Endothelial cell of umbilical vein (primary cell): ENCODE measurements at regions not wholly inside any gene's neighbourhood (a gene's known extent, or its start where the extent isn't known, plus 50 kb on each side); places are given as distances from the start of the nearest gene placed in this dataset.

Experiments used
- BruUV-seq: library from RNA; stranded (reverse); fragments of 400-500 nt; replicated peaks from 2 replicates; lab custom pipeline; 2021; lab: Mats Ljungman, UMichigan
- CTCF ChIA-PET: fragments of 300-600, 350-600 bp; sonication (Branson Sonifier 250); formaldehyde crosslinking; loops from one replicate; lab custom pipeline; 2021; ENCODE audit warnings: antibody characterized with exemption, inconsistent platforms; lab: Charles Lee
- POLR2A ChIA-PET: fragments of 300-600, 350-600 bp; sonication (Branson Sonifier 250); formaldehyde crosslinking; loops from one replicate; lab custom pipeline; 2021; ENCODE audit warnings: antibody characterized with exemption, inconsistent platforms; lab: Charles Lee
- DNase-seq: peaks from one replicate; pipeline ENCODE4 v3.0.0-alpha.2; 2011; ENCODE audit warnings: low read depth, low spot score
- FAIRE-seq: peaks from 2 replicates; lab custom pipeline; 2011; peaks lifted over from hg19 to GRCh38; lab: Jason Lieb, UNC
- H2AFZ ChIP-seq: 2 replicates; pipeline ENCODE4 v1.6.0; 2012; ENCODE audit warnings: low read depth, low read length, control low read depth, inconsistent platforms
- H3K27ac ChIP-seq: 2 replicates; pipeline ENCODE4 v1.5.1; 2011; ENCODE audit warnings: low read depth, mild to moderate bottlenecking, control low read depth, low read length, moderate library complexity; ENCODE audit not compliant: insufficient read depth
- H3K27me3 ChIP-seq, 2 experiments: 2 replicates each; pipeline versions ENCODE4 v1.6.0 to v1.6.1; 2011; ENCODE audit warnings: low read length in 2 of 2, mixed read lengths in 1 of 2; ENCODE audit not compliant: control insufficient read depth in 2 of 2, insufficient read depth in 2 of 2
- H3K36me3 ChIP-seq, 2 experiments: 2 replicates in 1 of 2; 3 replicates in 1 of 2; pipeline ENCODE4 v1.5.1; 2011; ENCODE audit warnings: low read length in 2 of 2, mild to moderate bottlenecking in 1 of 2, moderate library complexity in 1 of 2; ENCODE audit not compliant: control insufficient read depth in 2 of 2, insufficient read depth in 2 of 2; ENCODE audit errors: extremely low read depth in 1 of 2
- H3K4me1 ChIP-seq: 3 replicates; pipeline ENCODE4 v1.5.1; 2011; ENCODE audit warnings: mild to moderate bottlenecking, low read length; ENCODE audit not compliant: control insufficient read depth, insufficient read depth; ENCODE audit errors: extremely low read depth
- H3K4me2 ChIP-seq: 2 replicates; pipeline ENCODE4 v1.6.1; 2011; ENCODE audit warnings: low read length, control low read depth, mixed read lengths; ENCODE audit not compliant: insufficient read depth
- H3K4me3 ChIP-seq, 3 experiments: fragments of 200-600 bp in 1 of 3; sonication (generic), shearing (Covaris generic) in 1 of 3; replicated peaks in 1 of 3; 2 replicates each; pipeline ENCODE4 v1.5.1; 2011 to 2016; ENCODE audit warnings: control low read depth in 3 of 3, low read length in 3 of 3, mild to moderate bottlenecking in 2 of 3, inconsistent platforms in 1 of 3, low read depth in 1 of 3, moderate library complexity in 1 of 3; ENCODE audit not compliant: insufficient read depth in 1 of 3
- H3K79me2 ChIP-seq: 2 replicates; pipeline ENCODE4 v1.6.0; 2012; ENCODE audit warnings: low read length, inconsistent platforms; ENCODE audit not compliant: control insufficient read depth, insufficient read depth
- H3K9ac ChIP-seq: replicated peaks from 2 replicates; pipeline ENCODE3; 2011; ENCODE audit warnings: low read length, control low read depth; ENCODE audit not compliant: insufficient read depth; ENCODE audit errors: extremely low read depth
- H3K9me1 ChIP-seq: replicated peaks from 3 replicates; pipeline ENCODE4 v1.6.0; 2011; ENCODE audit warnings: mild to moderate bottlenecking, low read length; ENCODE audit not compliant: control insufficient read depth, insufficient read depth; ENCODE audit errors: extremely low read depth
- H3K9me3 ChIP-seq: replicated peaks from 2 replicates; pipeline ENCODE4 v1.5.1; 2012; ENCODE audit warnings: low read length, inconsistent platforms; ENCODE audit not compliant: control insufficient read depth, insufficient read depth
- H4K20me1 ChIP-seq: replicated peaks from 2 replicates; pipeline ENCODE3; 2011; ENCODE audit warnings: mild to moderate bottlenecking, low read length; ENCODE audit not compliant: control insufficient read depth, insufficient read depth; ENCODE audit errors: extremely low read depth
- CTCF ChIP-seq, 2 donors: IDR thresholded peaks; 1 replicate in 1 of 2; 2 replicates in 1 of 2; pipeline ENCODE4 v1.5.1; 2011; ENCODE audit warnings: low read length in 2 of 2, mild to moderate bottlenecking in 2 of 2, moderate library complexity in 2 of 2, control low read depth in 1 of 2, inconsistent platforms in 1 of 2, low read depth in 1 of 2; ENCODE audit not compliant: insufficient read depth in 1 of 2; ENCODE audit errors: extremely low read depth in 1 of 2
- EZH2 ChIP-seq: IDR thresholded peaks from 2 replicates; pipeline ENCODE4 v1.6.1; 2012; ENCODE audit warnings: borderline replicate concordance, low read depth, mild to moderate bottlenecking, moderate library complexity, low read length, inconsistent platforms; ENCODE audit not compliant: severe bottlenecking
- FOS ChIP-seq: IDR thresholded peaks from 2 replicates; pipeline ENCODE4 v1.6.1; 2011; ENCODE audit warnings: mild to moderate bottlenecking, low read length, moderate library complexity, borderline replicate concordance; ENCODE audit not compliant: insufficient read depth
- GATA2 ChIP-seq: IDR thresholded peaks from 2 replicates; pipeline ENCODE4 v1.7.0; 2011; ENCODE audit warnings: low read depth, mild to moderate bottlenecking, moderate library complexity, mixed read lengths, low read length; ENCODE audit not compliant: insufficient read length, insufficient read depth
- JUN ChIP-seq: IDR thresholded peaks from 2 replicates; pipeline ENCODE4 v1.6.1; 2011; ENCODE audit warnings: borderline replicate concordance, low read depth; ENCODE audit not compliant: insufficient read length, insufficient read depth
- MAX ChIP-seq: IDR thresholded peaks from 2 replicates; pipeline ENCODE4 v1.6.1; 2011; ENCODE audit not compliant: insufficient read depth, insufficient read length
- MYC ChIP-seq: IDR thresholded peaks from one replicate; pipeline ENCODE4 v1.6.1; 2011; ENCODE audit warnings: mild to moderate bottlenecking, low read depth, low read length
- POLR2A ChIP-seq: IDR thresholded peaks from 2 replicates; pipeline ENCODE4 v1.6.1; 2012; ENCODE audit warnings: low read depth, mild to moderate bottlenecking, control low read depth, low read length
- POLR2AphosphoS5 ChIP-seq: IDR thresholded peaks from 2 replicates; pipeline ENCODE4 v1.6.1; 2012; ENCODE audit warnings: low read depth, mild to moderate bottlenecking, control low read depth, low read length, moderate library complexity; ENCODE audit not compliant: insufficient read depth
- dilution Hi-C: fragments of 300-500 bp; cut with MboI; formaldehyde crosslinking; loops from one replicate; pipeline ENCODE4 v1.15.0; 2019; ENCODE audit warnings: low sequenced_read_pairs; ENCODE audit not compliant: extremely low pct_ligation_motif_present
- intact Hi-C: fragments of 100-400 bp; cut with micrococcal nuclease; formaldehyde crosslinking; loops from one replicate; pipeline ENCODE4 v1.10.0; 2022

GRCh38 chr6:141790921-141791320 lies 341.8 kb upstream of the GJE1 start:
- dilution Hi-C loops (no loop called here), intact Hi-C loops (no loop called here)
- FAIRE-seq (no peak), DNase-seq (no peak)
- no peak for TF ChIP-seq MYC
- no peak for TF ChIP-seq MAX
- no peak for TF ChIP-seq FOS
- TF ChIP-seq POLR2A, result no peak
- TF ChIP-seq CTCF (IDR thresholded peaks at IDR 0.05; ENCODE audit: extremely low read depth in 1 of 2, insufficient read depth in 1 of 2, low read depth in 1 of 2, low read length in 2 of 2), result no peak
- TF ChIP-seq JUN, result no peak
- TF ChIP-seq EZH2, result no peak
- no peak for TF ChIP-seq POLR2AphosphoS5
- no peak for TF ChIP-seq GATA2
- no peaks in the 10 kb centered on the region for H3K9me3 ChIP-seq
- BruUV-seq, result no TSS peak
- CTCF ChIA-PET, result no interaction called here
- no peak overlapping the region for H3K9ac ChIP-seq
- no peak overlapping the region for H3K4me3 ChIP-seq
- POLR2A ChIA-PET, result no interaction called here
- no peaks in the 10 kb centered on the region for H3K79me2 ChIP-seq
- no peak overlapping the region for H3K27ac ChIP-seq
- no peaks in the 10 kb centered on the region for H4K20me1 ChIP-seq
- no peaks in the 10 kb centered on the region for H3K9me1 ChIP-seq
- no peaks in the 10 kb centered on the region for H3K27me3 ChIP-seq
- no peak overlapping the region for H2AFZ ChIP-seq
- H3K36me3 ChIP-seq, result no peaks in the 10 kb centered on the region
- H3K4me2 ChIP-seq, result no peak overlapping the region
- no peaks in the 10 kb centered on the region for H3K4me1 ChIP-seq
